Renal cortex interstitium (tissue), 11 donors: ENCODE measurements at regions not wholly inside any gene's neighbourhood (a gene's known extent, or its start where the extent isn't known, plus 50 kb on each side); places are given as distances from the start of the nearest gene placed in this dataset.

ENCODE experiments used
- DNase-seq, 11 donors: peaks; one replicate each; pipeline ENCODE4 v3.0.0-alpha.2; 2013; ENCODE audit warnings: low read depth in 9 of 11, low spot score in 4 of 11; ENCODE audit errors: extremely low read depth in 1 of 11

- no peak for DNase-seq
Observed at GRCh38 chr6:126143761-126144251, 157.5 kb downstream of the TRMT11 start.

- DNase-seq: peak in 1 of 11 donors; percentile 4
Observed at GRCh38 chr6:126145351-126145750, 159.0 kb downstream of the TRMT11 start.

GRCh38 chr6:126147291-126147815 is 161.0 kb downstream of the TRMT11 start:
- DNase-seq: no peak

GRCh38 chr6:126148853-126149252 is 162.5 kb downstream of the TRMT11 start:
- DNase-seq: no peak

- no peak for DNase-seq
Observed at GRCh38 chr6:126152372-126152745, 166.0 kb downstream of the TRMT11 start.

GRCh38 chr6:126153661-126154060 is 167.3 kb downstream of the TRMT11 start:
- no peak for DNase-seq

GRCh38 chr6:126156973-126157372 is 170.6 kb downstream of the TRMT11 start:
- no peak for DNase-seq

GRCh38 chr6:126167726-126168125 is 172.2 kb upstream of the CENPW start:
- no peak for DNase-seq

- no peak for DNase-seq
Observed at GRCh38 chr6:126170433-126170832, 169.5 kb upstream of the CENPW start.

GRCh38 chr6:126170978-126171382 is 168.9 kb upstream of the CENPW start:
- DNase-seq: no peak

- no peak for DNase-seq
Observed at GRCh38 chr6:126172131-126172530, 167.8 kb upstream of the CENPW start.

- no peak for DNase-seq
Observed at GRCh38 chr6:126173265-126173664, 166.7 kb upstream of the CENPW start.

GRCh38 chr6:126174697-126175096 is 165.2 kb upstream of the CENPW start:
- no peak for DNase-seq

GRCh38 chr6:126175251-126175650 is 164.7 kb upstream of the CENPW start:
- DNase-seq: no peak

- DNase-seq: no peak
Observed at GRCh38 chr6:126176282-126176681, 163.6 kb upstream of the CENPW start.

- no peak for DNase-seq
Observed at GRCh38 chr6:126180585-126180984, 159.3 kb upstream of the CENPW start.

- no peak for DNase-seq
Observed at GRCh38 chr6:126181173-126181741, 158.7 kb upstream of the CENPW start.

GRCh38 chr6:126181890-126182289 is 158.0 kb upstream of the CENPW start:
- DNase-seq: no peak

GRCh38 chr6:126182650-126183311 is 157.1 kb upstream of the CENPW start:
- DNase-seq: no peak

GRCh38 chr6:126185774-126186173 is 154.1 kb upstream of the CENPW start:
- no peak for DNase-seq
